Natural killer cell (primary cell): ENCODE measurements at regions not wholly inside any gene's neighbourhood (a gene's known extent, or its start where the extent isn't known, plus 50 kb on each side); places are given as distances from the start of the nearest gene placed in this dataset.

ENCODE experiments used
- ATAC-seq, 3 donors: fragments of 150-1000 bp in 2 of 3; fragments of 200-7000 bp in 1 of 3; cut with Tn5 transposase; 1 replicate in 1 of 3; 2 replicates in 2 of 3; pipeline ENCODE4 v1.10.0; 2021; ENCODE audit warnings: mild to moderate bottlenecking in 2 of 3, moderate library complexity in 2 of 3
- DNase-seq, 2 donors: peaks; one replicate each; pipeline versions ENCODE4 v3.0.0 to v3.0.0-alpha.2; 2013 to 2021; ENCODE audit warnings: mixed read lengths in 1 of 2
- H3K27ac ChIP-seq: one replicate; pipeline ENCODE4 v1.5.1; 2013; ENCODE audit warnings: mild to moderate bottlenecking, low read length
- H3K27me3 ChIP-seq: one replicate; pipeline ENCODE4 v1.6.1; 2013; ENCODE audit warnings: low read length; ENCODE audit not compliant: control insufficient read depth, insufficient read depth
- H3K36me3 ChIP-seq: one replicate; pipeline ENCODE4 v1.6.1; 2013; ENCODE audit warnings: low read length; ENCODE audit not compliant: control insufficient read depth, insufficient read depth
- H3K4me1 ChIP-seq: one replicate; pipeline ENCODE4 v1.6.1; 2013; ENCODE audit warnings: low read length; ENCODE audit not compliant: control insufficient read depth, insufficient read depth
- H3K4me3 ChIP-seq: one replicate; pipeline ENCODE4 v1.5.1; 2013; ENCODE audit warnings: low read length
- H3K9me3 ChIP-seq: one replicate; pipeline ENCODE4 v1.6.1; 2013; ENCODE audit warnings: low read length; ENCODE audit not compliant: control insufficient read depth, insufficient read depth
- H3K27ac Mint-ChIP-seq, 2 donors: one replicate each; pipeline ENCODE4 v1.8.0; 2022; ENCODE audit warnings: mild to moderate bottlenecking in 2 of 2, mixed read lengths in 2 of 2, moderate library complexity in 1 of 2
- H3K27me3 Mint-ChIP-seq, 2 donors: one replicate each; pipeline ENCODE4 v1.8.0; 2022; ENCODE audit warnings: low read depth in 2 of 2, mixed read lengths in 2 of 2
- H3K36me3 Mint-ChIP-seq: one replicate; pipeline ENCODE4 v1.8.0; 2022; ENCODE audit warnings: mixed read lengths
- H3K4me1 Mint-ChIP-seq, 2 donors: one replicate each; pipeline ENCODE4 v1.8.0; 2022; ENCODE audit warnings: mixed read lengths in 2 of 2
- H3K4me3 Mint-ChIP-seq: one replicate; pipeline ENCODE4 v1.8.0; 2022; ENCODE audit warnings: mild to moderate bottlenecking, moderate library complexity, mixed read lengths
- H3K9me3 Mint-ChIP-seq, 2 donors: one replicate each; pipeline ENCODE4 v1.8.0; 2022; ENCODE audit warnings: mixed read lengths in 2 of 2
- CTCF ChIP-seq: fragments of 200-600 bp; IDR thresholded peaks from one replicate; pipeline ENCODE4 v1.8.0; 2022; ENCODE audit warnings: antibody characterized with exemption
- WGBS: methylation state at CpG from one replicate; pipeline ENCODE4 v1.1.7; 2013; ENCODE audit warnings: missing lambda C conversion rate; ENCODE audit not compliant: insufficient coverage; 5-methylcytosine and 5-hydroxymethylcytosine counted together
- intact Hi-C: fragments of 100-400 bp; cut with micrococcal nuclease; formaldehyde crosslinking; loops from one replicate; pipeline ENCODE4 v1.14.2; 2022

GRCh38 chr1:82731216-82731615, 930.5 kb downstream of the ADGRL2 start:
- Mint-ChIP-seq H3K27me3 (no peaks in the 10 kb centered on the region), H3K27ac (no peak overlapping the region)
- intact Hi-C loops, result no loop called here

GRCh38 chr1:82728206-82728605, 927.5 kb downstream of the ADGRL2 start:
- Histone ChIP-seq H3K27ac (no peak overlapping the region), H3K9me3 (peaks cover 4% of the 10 kb centered on the region), H3K36me3 (no peaks in the 10 kb centered on the region), H3K4me1 (peaks cover 3% of the 10 kb centered on the region), H3K4me3 (no peak overlapping the region), H3K27me3 (no peaks in the 10 kb centered on the region)
- peaks cover 31% of the 10 kb centered on the region for H3K36me3 Mint-ChIP-seq
- peaks cover 18 to 28% of the 10 kb centered on the region in 2 donors for H3K9me3 Mint-ChIP-seq
- intact Hi-C loops, result no loop called here
- no peak for ATAC-seq
- no peak for TF ChIP-seq CTCF
- no peak overlapping the region for H3K27ac Mint-ChIP-seq
- DNase-seq, result no peak
- no peak overlapping the region for H3K4me3 Mint-ChIP-seq
- no peaks in the 10 kb centered on the region for H3K4me1 Mint-ChIP-seq
- no peaks in the 10 kb centered on the region for H3K27me3 Mint-ChIP-seq

More at GRCh38 chr1:82731216-82731615, 930.5 kb downstream of the ADGRL2 start:
- Histone ChIP-seq H3K27ac (no peak overlapping the region), H3K36me3 (no peaks in the 10 kb centered on the region), H3K4me3 (no peak overlapping the region), H3K4me1 (peaks cover 4% of the 10 kb centered on the region), H3K9me3 (peaks cover 4% of the 10 kb centered on the region), H3K27me3 (no peaks in the 10 kb centered on the region)
- H3K4me3 Mint-ChIP-seq, result no peak overlapping the region
- no peak for ATAC-seq
- no peak for TF ChIP-seq CTCF
- H3K9me3 Mint-ChIP-seq, result peaks cover 15 to 16% of the 10 kb centered on the region in 2 donors
- H3K4me1 Mint-ChIP-seq, result no peaks in the 10 kb centered on the region
- H3K36me3 Mint-ChIP-seq, result peaks cover 23% of the 10 kb centered on the region
- no peak for DNase-seq

GRCh38 chr1:82724246-82724645, 923.5 kb downstream of the ADGRL2 start:
- DNase-seq, result no peak
- H3K4me3 Mint-ChIP-seq, result no peak overlapping the region
- no peaks in the 10 kb centered on the region for H3K4me1 Mint-ChIP-seq
- TF ChIP-seq CTCF, result no peak
- H3K9me3 Mint-ChIP-seq, result peaks cover 16 to 21% of the 10 kb centered on the region in 2 donors
- no peaks in the 10 kb centered on the region for H3K27me3 ChIP-seq
- no peaks in the 10 kb centered on the region for H3K36me3 ChIP-seq
- H3K4me1 ChIP-seq, result no peaks in the 10 kb centered on the region
- H3K27ac Mint-ChIP-seq, result no peak overlapping the region
- H3K27me3 Mint-ChIP-seq, result no peaks in the 10 kb centered on the region
- ATAC-seq, result no peak
- no peaks in the 10 kb centered on the region for H3K9me3 ChIP-seq
- H3K4me3 ChIP-seq, result no peak overlapping the region
- H3K36me3 Mint-ChIP-seq, result peaks cover 13% of the 10 kb centered on the region
- intact Hi-C loops, result no loop called here
- H3K27ac ChIP-seq, result no peak overlapping the region
- WGBS, result 85% methylated on average over 2 of the region's 2 CpGs

- H3K4me1 Mint-ChIP-seq, result no peaks in the 10 kb centered on the region
- no peaks in the 10 kb centered on the region for H3K27me3 Mint-ChIP-seq
- DNase-seq (no peak), ATAC-seq (no peak)
- no CpG with 5 or more reads among the region's 3 CpGs for WGBS
- no peak overlapping the region for H3K4me3 ChIP-seq
- H3K4me3 Mint-ChIP-seq, result no peak overlapping the region
- H3K9me3 Mint-ChIP-seq, result peaks cover 14 to 18% of the 10 kb centered on the region in 2 donors
- no peaks in the 10 kb centered on the region for H3K36me3 ChIP-seq
- H3K27ac ChIP-seq, result no peak overlapping the region
- intact Hi-C loops, result no loop called here
- peaks cover 7% of the 10 kb centered on the region for H3K36me3 Mint-ChIP-seq
- no peak overlapping the region for H3K27ac Mint-ChIP-seq
- TF ChIP-seq CTCF, result no peak
- no peaks in the 10 kb centered on the region for H3K27me3 ChIP-seq
- no peaks in the 10 kb centered on the region for H3K4me1 ChIP-seq
- no peaks in the 10 kb centered on the region for H3K9me3 ChIP-seq
These were observed 921.9 kb downstream of the ADGRL2 start for GRCh38 chr1:82722608-82723007.
